ENCODE measurements at regions not wholly inside any gene's neighbourhood (a gene's known extent, or its start where the extent isn't known, plus 50 kb on each side); places are given as distances from the start of the nearest gene placed in this dataset.
"Not testable (repeated sequence)": the region's sequence is repeated elsewhere in the genome, so short reads cannot be mapped to it uniquely, and the experiment has no call there.

- H2AFZ ChIP-seq (ENCODE audit: low read depth, low read length, severe bottlenecking); H3K27ac ChIP-seq (ENCODE audit: low read depth, low read length); H3K9me2 ChIP-seq (replicated peaks; ENCODE audit: insufficient read depth, low read length); H3K9ac ChIP-seq (ENCODE audit: low read length); H3K4me3 ChIP-seq (ENCODE audit: insufficient read depth, low read length, poor library complexity, severe bottlenecking); H3K4me2 ChIP-seq (ENCODE audit: low read depth, low read length, poor library complexity, severe bottlenecking); H3K36me3 ChIP-seq (ENCODE audit: low read length); H3K27me3 ChIP-seq (ENCODE audit: low read length); H4K20me1 ChIP-seq (ENCODE audit: low read depth, low read length); H3K9me3 ChIP-seq (ENCODE audit: insufficient read depth, low read length); H3F3A ChIP-seq (ENCODE audit: insufficient read depth); H3K79me2 ChIP-seq (ENCODE audit: insufficient read depth, low read length): not testable (repeated sequence)
Observed at GRCh38 chr15:98097986-98098385, 137.5 kb downstream of the ARRDC4 start.

- not testable (repeated sequence) for H3K27me3 ChIP-seq (ENCODE audit: low read length); H4K20me1 ChIP-seq (ENCODE audit: low read depth, low read length); H3K4me2 ChIP-seq (ENCODE audit: low read depth, low read length, poor library complexity, severe bottlenecking); H3F3A ChIP-seq (ENCODE audit: insufficient read depth); H3K9ac ChIP-seq (ENCODE audit: low read length); H2AFZ ChIP-seq (ENCODE audit: low read depth, low read length, severe bottlenecking); H3K9me3 ChIP-seq (ENCODE audit: insufficient read depth, low read length); H3K9me2 ChIP-seq (replicated peaks; ENCODE audit: insufficient read depth, low read length); H3K4me3 ChIP-seq (ENCODE audit: insufficient read depth, low read length, poor library complexity, severe bottlenecking); H3K79me2 ChIP-seq (ENCODE audit: insufficient read depth, low read length); H3K27ac ChIP-seq (ENCODE audit: low read depth, low read length); H3K36me3 ChIP-seq (ENCODE audit: low read length)
Observed at GRCh38 chr15:98100606-98101005, 140.1 kb downstream of the ARRDC4 start.

- Histone ChIP-seq H3K4me2 (ENCODE audit: low read depth, low read length, poor library complexity, severe bottlenecking) (no peak overlapping the region), H3K9ac (ENCODE audit: low read length) (no peak overlapping the region), H2AFZ (ENCODE audit: low read depth, low read length, severe bottlenecking) (no peak overlapping the region), H4K20me1 (ENCODE audit: low read depth, low read length) (no peaks in the 10 kb centered on the region), H3K9me2 (replicated peaks; ENCODE audit: insufficient read depth, low read length) (no peaks in the 10 kb centered on the region), H3K27ac (ENCODE audit: low read depth, low read length) (no peak overlapping the region), H3K79me2 (ENCODE audit: insufficient read depth, low read length) (no peaks in the 10 kb centered on the region), H3K4me3 (ENCODE audit: insufficient read depth, low read length, poor library complexity, severe bottlenecking) (no peak overlapping the region), H3K27me3 (ENCODE audit: low read length) (no peaks in the 10 kb centered on the region), H3K36me3 (ENCODE audit: low read length) (no peaks in the 10 kb centered on the region), H3F3A (ENCODE audit: insufficient read depth) (no peaks in the 10 kb centered on the region), H3K9me3 (ENCODE audit: insufficient read depth, low read length) (no peaks in the 10 kb centered on the region)
- TF ChIP-seq EZH2phosphoT487 (conservative IDR thresholded peaks at IDR 0.05; ENCODE audit: low read length): no peak
- TF ChIP-seq, protein P1, sequence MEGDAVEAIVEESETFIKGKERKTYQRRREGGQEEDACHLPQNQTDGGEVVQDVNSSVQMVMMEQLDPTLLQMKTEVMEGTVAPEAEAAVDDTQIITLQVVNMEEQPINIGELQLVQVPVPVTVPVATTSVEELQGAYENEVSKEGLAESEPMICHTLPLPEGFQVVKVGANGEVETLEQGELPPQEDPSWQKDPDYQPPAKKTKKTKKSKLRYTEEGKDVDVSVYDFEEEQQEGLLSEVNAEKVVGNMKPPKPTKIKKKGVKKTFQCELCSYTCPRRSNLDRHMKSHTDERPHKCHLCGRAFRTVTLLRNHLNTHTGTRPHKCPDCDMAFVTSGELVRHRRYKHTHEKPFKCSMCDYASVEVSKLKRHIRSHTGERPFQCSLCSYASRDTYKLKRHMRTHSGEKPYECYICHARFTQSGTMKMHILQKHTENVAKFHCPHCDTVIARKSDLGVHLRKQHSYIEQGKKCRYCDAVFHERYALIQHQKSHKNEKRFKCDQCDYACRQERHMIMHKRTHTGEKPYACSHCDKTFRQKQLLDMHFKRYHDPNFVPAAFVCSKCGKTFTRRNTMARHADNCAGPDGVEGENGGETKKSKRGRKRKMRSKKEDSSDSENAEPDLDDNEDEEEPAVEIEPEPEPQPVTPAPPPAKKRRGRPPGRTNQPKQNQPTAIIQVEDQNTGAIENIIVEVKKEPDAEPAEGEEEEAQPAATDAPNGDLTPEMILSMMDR (IDR thresholded peaks at IDR 0.05; ENCODE audit: insufficient read depth, low read length, poor library complexity, severe bottlenecking): no peak
Observed at GRCh38 chr15:98103570-98103969, 143.1 kb downstream of the ARRDC4 start.

DNA sequence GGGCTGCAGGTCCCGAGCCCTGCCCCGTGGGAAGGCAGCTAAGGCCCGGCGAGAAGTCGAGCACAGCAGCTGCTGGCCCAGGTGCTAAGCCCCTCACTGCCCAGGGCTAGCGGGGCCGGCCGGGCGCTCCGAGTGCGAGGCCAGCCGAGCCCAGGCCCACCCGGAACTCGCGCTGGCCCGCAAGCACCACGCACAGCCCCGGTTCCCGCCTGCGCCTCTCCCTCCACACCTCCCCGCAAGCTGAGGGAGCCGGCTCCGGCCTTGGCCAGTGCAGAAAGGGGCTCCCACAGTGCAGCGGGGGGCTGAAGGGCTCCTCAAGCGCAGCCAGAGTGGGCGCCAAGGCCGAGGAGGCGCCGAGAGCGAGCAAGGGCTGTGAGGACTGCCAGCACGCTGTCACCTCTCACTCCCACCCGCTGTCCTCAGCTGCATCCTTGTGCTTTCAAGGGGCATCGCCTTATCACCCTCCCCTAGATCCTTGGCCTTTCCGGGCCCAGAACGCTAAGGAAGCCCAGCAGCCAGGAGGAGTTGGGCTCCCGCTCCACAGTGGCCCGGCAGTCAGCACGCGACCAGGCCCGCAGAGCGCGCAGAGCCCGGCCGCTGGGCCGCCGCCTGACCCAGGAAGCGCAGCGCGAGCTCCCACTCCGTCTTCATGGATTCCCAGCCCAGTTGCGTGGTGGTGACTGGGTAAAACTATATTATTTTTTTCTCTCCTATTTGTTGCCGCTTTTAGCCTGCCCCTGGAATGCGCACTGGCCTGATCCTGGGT, 144.1 kb downstream of the ARRDC4 start:
- not testable (repeated sequence) for H3K9me2 ChIP-seq (replicated peaks; ENCODE audit: insufficient read depth, low read length)

GRCh38 chr15:98106615-98107194, 146.2 kb downstream of the ARRDC4 start:
- H3K4me3 ChIP-seq (ENCODE audit: insufficient read depth, low read length, poor library complexity, severe bottlenecking); H3K9me3 ChIP-seq (ENCODE audit: insufficient read depth, low read length); H2AFZ ChIP-seq (ENCODE audit: low read depth, low read length, severe bottlenecking); H3K27ac ChIP-seq (ENCODE audit: low read depth, low read length); H3F3A ChIP-seq (ENCODE audit: insufficient read depth); H3K4me2 ChIP-seq (ENCODE audit: low read depth, low read length, poor library complexity, severe bottlenecking); H3K9ac ChIP-seq (ENCODE audit: low read length); H3K79me2 ChIP-seq (ENCODE audit: insufficient read depth, low read length); H3K27me3 ChIP-seq (ENCODE audit: low read length); H3K36me3 ChIP-seq (ENCODE audit: low read length); H4K20me1 ChIP-seq (ENCODE audit: low read depth, low read length); H3K9me2 ChIP-seq (replicated peaks; ENCODE audit: insufficient read depth, low read length): not testable (repeated sequence)

More for the DNA sequence above, 144.1 kb downstream of the ARRDC4 start:
- not testable (repeated sequence) for H4K20me1 ChIP-seq (ENCODE audit: low read depth, low read length); H3K79me2 ChIP-seq (ENCODE audit: insufficient read depth, low read length); H3K27me3 ChIP-seq (ENCODE audit: low read length); H3F3A ChIP-seq (ENCODE audit: insufficient read depth); H3K4me2 ChIP-seq (ENCODE audit: low read depth, low read length, poor library complexity, severe bottlenecking); H3K4me3 ChIP-seq (ENCODE audit: insufficient read depth, low read length, poor library complexity, severe bottlenecking); H2AFZ ChIP-seq (ENCODE audit: low read depth, low read length, severe bottlenecking); H3K36me3 ChIP-seq (ENCODE audit: low read length); H3K9me3 ChIP-seq (ENCODE audit: insufficient read depth, low read length); H3K9ac ChIP-seq (ENCODE audit: low read length); H3K27ac ChIP-seq (ENCODE audit: low read depth, low read length)
